Stimulated activated CD4-positive, alpha-beta T cell treated with anti-CD3 and anti-CD28 coated beads, TNF-alpha, amount 100 ng/mL, for 24 hours (primary cell): ENCODE measurements at regions not wholly inside any gene's neighbourhood (a gene's known extent, or its start where the extent isn't known, plus 50 kb on each side); places are given as distances from the start of the nearest gene placed in this dataset.

ENCODE experiments used
- DNase-seq, 3 experiments: peaks; one replicate each; pipeline ENCODE4 v3.0.0-alpha.2; 2020; ENCODE audit warnings: low read depth in 3 of 3

- DNase-seq = no peak
Observed at GRCh38 chr18:66749030-66749429, 145.1 kb upstream of the CDH19 start.

- no peak for DNase-seq
Observed at GRCh38 chr18:66742832-66743231, 138.9 kb upstream of the CDH19 start.

DNA sequence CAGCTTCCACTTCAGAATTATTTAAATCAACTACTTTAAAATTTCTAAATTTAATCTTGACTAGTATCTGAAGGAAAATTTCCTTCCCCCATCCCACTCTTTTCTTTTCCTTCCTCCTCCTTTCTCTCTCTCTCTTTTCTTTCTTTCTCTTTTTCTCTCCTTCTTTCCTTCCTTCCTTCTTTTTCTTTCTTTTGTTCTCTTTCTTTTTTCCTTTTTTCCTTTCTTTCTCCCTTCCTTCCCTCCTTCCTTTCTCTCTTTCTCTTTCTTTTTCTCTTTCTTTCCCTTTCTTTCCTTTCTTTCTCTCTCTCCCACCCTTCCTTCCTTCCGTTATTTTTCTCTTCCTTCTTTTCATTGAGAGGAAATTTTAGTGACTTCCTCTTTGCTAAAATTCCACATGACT lies 132.0 kb upstream of the CDH19 start:
- no peak for DNase-seq

- DNase-seq = no peak
Observed at GRCh38 chr18:66734451-66734850, 130.6 kb upstream of the CDH19 start.

- no peak for DNase-seq
Observed at GRCh38 chr18:66731890-66732289, 128.0 kb upstream of the CDH19 start.

DNA sequence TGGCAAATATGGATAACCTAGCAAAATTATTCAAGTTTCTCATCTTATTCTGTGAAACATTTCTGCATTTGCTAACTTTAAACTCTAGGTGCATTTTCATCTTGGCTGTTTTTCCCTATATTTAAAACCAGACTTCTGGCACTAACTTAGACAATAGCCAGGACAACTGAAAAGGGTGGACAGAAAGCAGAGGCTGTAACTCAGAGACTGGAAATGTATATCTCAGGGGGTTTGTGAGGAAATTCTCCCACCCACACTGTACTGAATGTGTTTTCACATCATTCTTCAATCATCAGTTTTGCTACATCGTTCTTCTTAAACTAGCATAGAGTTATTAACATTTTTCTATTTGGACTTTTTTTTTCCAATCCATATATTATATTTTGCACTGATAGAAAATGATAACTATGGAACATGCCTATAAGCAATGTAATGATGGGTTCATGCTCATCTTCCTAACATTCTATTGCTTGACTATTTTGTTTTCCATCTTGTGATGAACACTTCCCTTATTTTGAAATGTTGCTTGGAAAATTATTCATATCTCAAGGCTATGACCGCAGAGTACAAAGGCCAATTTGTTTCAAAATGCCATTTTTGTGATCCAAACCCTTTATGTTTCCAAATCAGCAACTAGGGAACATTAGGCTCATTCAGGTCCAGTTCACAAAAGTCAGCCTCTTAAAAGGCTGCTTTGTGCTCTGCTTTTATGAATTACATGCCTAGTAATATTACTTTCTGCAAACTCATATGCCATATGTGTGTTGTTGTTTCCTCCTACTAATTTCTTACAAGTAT lies 125.8 kb upstream of the CDH19 start:
- no peak for DNase-seq

GRCh38 chr18:66728951-66729350 lies 125.1 kb upstream of the CDH19 start:
- no peak for DNase-seq

DNA sequence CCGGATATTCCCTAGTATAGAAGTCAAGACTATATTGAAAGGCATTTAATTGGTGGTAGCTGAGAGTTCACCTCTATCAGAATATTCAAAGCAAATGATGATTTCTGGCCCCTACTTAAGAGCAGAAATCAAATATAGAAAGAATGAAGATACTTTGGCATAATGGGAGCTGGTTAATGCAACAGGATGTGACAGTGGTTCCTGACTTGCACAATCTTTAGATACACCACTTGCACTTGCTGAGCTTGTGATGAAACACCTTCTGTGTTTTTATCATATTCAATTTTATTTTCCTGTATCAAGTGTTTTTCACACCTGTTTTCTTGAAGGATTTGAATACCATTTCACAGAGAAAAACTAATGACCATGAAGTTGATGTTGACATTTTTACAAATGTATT lies 124.1 kb upstream of the CDH19 start:
- no peak for DNase-seq

GRCh38 chr18:66724664-66725356 lies 120.9 kb upstream of the CDH19 start:
- no peak for DNase-seq

GRCh38 chr18:66722671-66723070 lies 118.8 kb upstream of the CDH19 start:
- DNase-seq = no peak

GRCh38 chr18:66708646-66709045 lies 104.8 kb upstream of the CDH19 start:
- DNase-seq = no peak

DNA sequence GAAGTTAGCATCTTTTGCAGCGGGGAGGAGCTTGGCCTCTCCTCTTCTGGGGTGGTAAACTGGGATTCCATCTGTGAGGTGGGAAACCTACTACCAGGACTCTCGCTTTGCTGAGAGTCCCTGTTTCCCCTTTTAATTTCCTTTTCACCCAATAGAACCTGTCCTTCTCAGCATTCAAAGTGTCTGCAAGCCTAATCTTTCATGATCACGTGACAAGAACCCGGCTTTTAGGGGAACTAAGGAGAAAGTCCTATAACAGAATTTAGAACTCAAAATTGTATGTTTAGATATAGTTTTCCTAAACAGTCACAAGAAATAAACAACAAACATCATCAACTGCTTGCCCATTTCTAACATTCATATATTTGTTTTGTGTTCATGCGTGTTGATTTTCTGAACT lies 103.6 kb upstream of the CDH19 start:
- DNase-seq = no peak

- no peak for DNase-seq
Observed at GRCh38 chr18:66695281-66695680, 91.4 kb upstream of the CDH19 start.

GRCh38 chr18:66694852-66695251 lies 91.0 kb upstream of the CDH19 start:
- no peak for DNase-seq

GRCh38 chr18:66687635-66688034 lies 83.7 kb upstream of the CDH19 start:
- no peak for DNase-seq

DNA sequence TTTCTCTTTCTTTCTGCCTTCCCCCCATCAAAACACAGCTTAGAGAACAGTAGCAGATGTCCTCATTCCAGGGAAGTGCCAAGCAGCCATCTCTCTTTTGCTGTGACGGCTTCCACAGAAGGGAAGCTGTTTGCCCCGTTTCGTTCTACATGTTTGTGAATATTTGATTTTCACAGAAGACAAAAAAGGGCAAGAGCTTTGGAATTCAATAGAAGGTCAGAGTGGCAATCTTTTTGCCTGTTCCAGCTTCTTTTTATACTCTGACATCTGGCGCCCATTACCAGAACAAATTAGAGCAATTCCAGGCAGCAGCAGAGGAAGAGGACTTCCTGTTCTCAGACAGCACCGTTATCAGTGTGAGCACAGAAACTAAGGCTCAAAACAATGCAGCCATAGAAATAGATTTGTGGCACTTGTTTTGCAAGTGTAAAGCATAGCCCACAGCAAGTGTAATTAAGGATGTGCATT lies 79.0 kb upstream of the CDH19 start:
- DNase-seq = no peak

GRCh38 chr18:66676699-66677098 lies 72.8 kb upstream of the CDH19 start:
- no peak for DNase-seq

GRCh38 chr18:66674286-66674685 lies 70.4 kb upstream of the CDH19 start:
- no peak for DNase-seq

DNA sequence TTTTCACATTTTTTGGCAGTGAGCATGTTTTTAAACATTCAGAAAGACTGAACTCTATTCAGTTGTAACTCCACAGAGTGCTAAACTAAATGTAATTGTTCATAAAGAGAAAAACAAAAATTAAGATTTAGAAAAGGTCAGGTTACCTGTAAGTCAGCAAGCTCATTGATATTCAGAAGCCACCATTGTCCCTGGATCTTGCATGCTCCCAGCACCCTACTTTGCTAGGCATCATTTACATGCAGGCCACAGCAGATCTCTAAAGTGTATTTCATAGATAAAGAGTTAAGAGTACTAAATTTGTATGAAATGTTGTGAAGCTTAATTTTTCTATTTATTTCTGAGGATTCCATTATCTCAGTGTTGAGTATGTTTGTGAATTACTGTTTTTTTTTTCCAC lies 64.8 kb upstream of the CDH19 start:
- no peak for DNase-seq

GRCh38 chr18:66662632-66663031 lies 58.7 kb upstream of the CDH19 start:
- DNase-seq = no peak

- no peak for DNase-seq
Observed at GRCh38 chr18:66655407-66655806, 51.5 kb upstream of the CDH19 start.
